ENCODE measurements at regions not wholly inside any gene's neighbourhood (a gene's known extent, or its start where the extent isn't known, plus 50 kb on each side); places are given as distances from the start of the nearest gene placed in this dataset.

DNA sequence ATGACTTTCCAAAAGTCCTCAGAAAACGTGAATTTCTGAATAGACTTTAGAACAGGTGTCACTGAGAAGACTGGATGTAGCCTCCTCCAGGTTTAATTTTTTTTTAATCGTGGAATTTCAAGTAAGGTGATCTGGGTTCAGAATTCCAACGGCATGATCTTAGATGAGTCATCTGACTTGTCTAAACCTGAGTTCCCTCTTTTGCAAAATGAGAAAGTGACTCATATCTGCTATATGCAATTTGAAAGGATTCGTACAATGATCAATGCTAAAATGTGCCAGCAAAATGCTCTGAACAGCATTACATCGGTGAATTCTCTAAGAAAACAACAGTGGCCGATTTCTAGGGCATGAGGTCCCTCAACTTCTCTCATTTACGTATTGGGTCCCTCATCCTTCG, 69.1 kb upstream of the ZNF516 start:
- TF ChIP-seq, protein P1, sequence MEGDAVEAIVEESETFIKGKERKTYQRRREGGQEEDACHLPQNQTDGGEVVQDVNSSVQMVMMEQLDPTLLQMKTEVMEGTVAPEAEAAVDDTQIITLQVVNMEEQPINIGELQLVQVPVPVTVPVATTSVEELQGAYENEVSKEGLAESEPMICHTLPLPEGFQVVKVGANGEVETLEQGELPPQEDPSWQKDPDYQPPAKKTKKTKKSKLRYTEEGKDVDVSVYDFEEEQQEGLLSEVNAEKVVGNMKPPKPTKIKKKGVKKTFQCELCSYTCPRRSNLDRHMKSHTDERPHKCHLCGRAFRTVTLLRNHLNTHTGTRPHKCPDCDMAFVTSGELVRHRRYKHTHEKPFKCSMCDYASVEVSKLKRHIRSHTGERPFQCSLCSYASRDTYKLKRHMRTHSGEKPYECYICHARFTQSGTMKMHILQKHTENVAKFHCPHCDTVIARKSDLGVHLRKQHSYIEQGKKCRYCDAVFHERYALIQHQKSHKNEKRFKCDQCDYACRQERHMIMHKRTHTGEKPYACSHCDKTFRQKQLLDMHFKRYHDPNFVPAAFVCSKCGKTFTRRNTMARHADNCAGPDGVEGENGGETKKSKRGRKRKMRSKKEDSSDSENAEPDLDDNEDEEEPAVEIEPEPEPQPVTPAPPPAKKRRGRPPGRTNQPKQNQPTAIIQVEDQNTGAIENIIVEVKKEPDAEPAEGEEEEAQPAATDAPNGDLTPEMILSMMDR (IDR thresholded peaks at IDR 0.05; ENCODE audit: control insufficient read depth, extremely low read depth, insufficient read depth) = no peak
- DNase-seq (ENCODE audit: low read depth) = no peak
- no peak overlapping the region for H3K4me3 ChIP-seq (ENCODE audit: low read depth, low read length)

DNA sequence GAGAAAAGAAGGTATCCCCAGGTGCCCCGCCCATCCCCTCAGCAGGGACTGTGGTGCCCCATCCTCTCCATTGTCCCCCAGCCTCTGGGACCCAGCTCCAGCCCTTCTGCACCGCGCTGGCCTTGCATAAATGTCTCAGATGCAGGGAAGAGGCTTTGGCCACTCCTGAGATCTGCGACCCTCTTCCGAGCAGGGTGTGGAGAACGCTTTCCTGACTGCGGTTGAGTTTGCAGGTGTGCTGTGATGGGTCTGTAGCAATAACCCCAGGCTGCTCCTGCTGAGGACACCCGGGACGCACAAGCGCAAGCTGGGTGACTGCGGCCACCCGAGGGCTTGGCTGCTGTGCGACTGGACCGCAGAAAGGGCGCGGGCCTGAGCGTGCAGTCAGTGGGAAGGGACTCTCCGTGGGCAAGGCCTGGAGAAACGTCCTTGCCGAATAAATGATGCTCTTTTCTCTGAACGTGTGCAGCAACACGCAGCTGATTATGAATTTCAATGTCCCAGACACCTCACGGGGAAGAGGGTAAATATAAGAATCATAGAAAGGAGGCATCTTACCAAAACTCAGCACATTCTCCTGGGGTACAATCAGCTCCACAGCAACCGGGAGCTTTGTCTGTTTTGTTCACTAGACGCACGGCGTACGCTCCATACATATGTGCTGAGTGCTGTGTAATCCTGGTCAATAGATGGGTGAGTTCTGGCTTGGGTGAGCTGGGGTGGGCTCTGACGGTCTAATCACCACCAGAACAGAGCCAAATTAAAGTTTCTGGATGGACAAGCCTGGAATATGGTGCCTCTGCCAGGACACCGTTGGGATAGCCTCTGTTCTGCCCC, 67.5 kb upstream of the ZNF516 start:
- no peak for DNase-seq (ENCODE audit: low read depth)
- TF ChIP-seq, protein P1 (IDR thresholded peaks at IDR 0.05; ENCODE audit: control insufficient read depth, extremely low read depth, insufficient read depth) = no peak
- no peak overlapping the region for H3K4me3 ChIP-seq (ENCODE audit: low read depth, low read length)

DNA sequence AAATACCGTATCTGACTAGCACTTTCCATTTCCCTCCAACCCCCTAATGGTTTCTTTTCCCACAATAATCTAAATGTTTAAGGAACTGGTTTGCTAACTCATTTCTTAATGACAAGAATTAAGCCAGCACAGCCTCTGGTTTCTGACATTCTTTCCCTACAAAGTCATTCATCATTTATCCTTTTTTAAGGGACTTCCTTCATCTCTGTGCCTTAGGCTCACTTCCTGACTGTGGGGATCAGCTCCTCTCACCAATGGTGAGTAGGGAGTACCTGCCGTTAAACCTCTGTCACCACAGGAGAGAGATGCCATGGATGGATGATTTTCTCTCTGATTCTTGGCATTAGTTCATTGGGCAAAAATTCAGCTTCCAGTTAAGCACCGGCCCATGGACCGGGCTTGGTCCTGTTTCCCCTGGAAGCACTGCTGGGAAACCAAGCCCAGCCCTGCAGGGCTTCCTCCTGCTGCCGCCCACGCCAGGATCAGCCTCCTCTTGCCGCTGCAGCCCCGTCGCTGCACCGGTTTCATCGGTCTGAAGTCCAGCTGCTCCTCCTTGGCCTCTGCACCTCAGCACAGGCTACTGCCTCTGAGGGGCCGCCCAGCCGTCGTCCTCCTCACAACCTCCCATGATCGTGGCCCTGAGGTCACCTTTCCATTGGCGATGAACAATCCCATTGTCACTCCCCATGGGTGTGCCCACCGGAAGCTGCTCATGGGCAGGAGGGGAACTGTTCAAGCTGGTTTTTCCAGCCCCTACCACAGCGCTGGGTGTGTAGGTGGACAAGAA, 64.0 kb upstream of the ZNF516 start:
- TF ChIP-seq, protein P1 (IDR thresholded peaks at IDR 0.05; ENCODE audit: control insufficient read depth, extremely low read depth, insufficient read depth) = no peak
- DNase-seq (ENCODE audit: low read depth) = no peak
- no peak overlapping the region for H3K4me3 ChIP-seq (ENCODE audit: low read depth, low read length)

DNA sequence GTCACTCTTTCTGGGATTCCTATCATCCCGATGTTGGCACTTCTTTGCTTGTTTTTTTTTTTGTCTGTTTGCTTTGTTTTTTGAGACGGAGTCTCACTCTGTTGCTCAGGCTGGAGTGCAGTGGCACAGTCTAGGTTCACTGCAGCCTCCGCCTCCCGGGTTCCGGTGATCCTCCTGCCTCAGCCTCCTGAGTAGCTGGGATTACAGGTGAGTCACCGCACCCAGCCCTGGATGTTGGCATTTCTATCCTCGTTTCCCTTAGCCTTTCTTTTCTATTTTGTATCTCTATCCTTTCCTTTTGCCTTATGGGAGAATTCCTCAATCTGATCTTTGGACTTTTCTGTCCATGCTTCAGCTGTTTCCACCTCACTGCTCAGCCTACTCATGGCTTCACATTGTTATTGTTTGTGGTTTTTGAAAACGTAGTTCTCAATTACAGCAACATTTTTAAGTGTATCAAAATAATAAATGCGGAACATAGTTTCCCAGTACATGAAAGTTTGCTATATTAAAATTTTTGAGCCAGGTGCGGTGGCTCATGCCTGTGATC, 62.1 kb upstream of the ZNF516 start:
- no peak for DNase-seq (ENCODE audit: low read depth)
- TF ChIP-seq, protein P1 (IDR thresholded peaks at IDR 0.05; ENCODE audit: control insufficient read depth, extremely low read depth, insufficient read depth) = no peak

DNA sequence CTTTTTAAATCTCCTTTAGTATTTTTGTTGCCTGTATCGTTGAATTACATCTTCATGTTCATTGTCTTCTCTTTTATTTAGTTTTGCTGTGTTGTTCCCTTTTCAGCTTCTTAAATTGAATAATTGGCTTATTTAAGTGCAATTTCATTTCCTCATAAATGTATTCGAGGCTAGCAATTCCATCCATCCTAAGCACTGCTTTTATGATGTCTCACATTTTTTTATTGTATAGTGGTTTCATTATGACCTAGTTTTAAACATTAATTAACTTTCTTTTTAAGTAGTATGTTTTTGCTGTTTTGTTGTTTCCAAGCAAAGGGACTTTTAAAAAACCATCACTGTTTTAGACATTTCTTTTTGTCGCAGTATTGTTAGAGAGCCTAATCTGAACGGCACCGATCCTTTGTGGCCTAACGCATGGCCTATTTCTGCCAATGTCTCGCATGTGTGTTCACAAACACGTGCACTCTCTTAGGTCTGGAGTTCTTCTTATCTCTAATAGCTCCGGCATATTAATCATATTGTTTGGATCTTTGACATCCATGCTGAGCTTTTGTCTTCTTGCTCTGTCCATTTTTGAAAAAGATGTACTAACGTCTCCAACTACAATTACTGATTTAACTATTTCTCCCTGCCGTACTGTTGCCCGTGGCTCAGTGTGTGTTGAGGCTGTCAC, 59.6 kb upstream of the ZNF516 start:
- TF ChIP-seq, protein P1 (IDR thresholded peaks at IDR 0.05; ENCODE audit: control insufficient read depth, extremely low read depth, insufficient read depth) = no peak
- no peak for DNase-seq (ENCODE audit: low read depth)
- no peak overlapping the region for H3K4me3 ChIP-seq (ENCODE audit: low read depth, low read length)

More for the DNA sequence above, 62.1 kb upstream of the ZNF516 start:
- H3K4me3 ChIP-seq (ENCODE audit: low read depth, low read length) = no peak overlapping the region

DNA sequence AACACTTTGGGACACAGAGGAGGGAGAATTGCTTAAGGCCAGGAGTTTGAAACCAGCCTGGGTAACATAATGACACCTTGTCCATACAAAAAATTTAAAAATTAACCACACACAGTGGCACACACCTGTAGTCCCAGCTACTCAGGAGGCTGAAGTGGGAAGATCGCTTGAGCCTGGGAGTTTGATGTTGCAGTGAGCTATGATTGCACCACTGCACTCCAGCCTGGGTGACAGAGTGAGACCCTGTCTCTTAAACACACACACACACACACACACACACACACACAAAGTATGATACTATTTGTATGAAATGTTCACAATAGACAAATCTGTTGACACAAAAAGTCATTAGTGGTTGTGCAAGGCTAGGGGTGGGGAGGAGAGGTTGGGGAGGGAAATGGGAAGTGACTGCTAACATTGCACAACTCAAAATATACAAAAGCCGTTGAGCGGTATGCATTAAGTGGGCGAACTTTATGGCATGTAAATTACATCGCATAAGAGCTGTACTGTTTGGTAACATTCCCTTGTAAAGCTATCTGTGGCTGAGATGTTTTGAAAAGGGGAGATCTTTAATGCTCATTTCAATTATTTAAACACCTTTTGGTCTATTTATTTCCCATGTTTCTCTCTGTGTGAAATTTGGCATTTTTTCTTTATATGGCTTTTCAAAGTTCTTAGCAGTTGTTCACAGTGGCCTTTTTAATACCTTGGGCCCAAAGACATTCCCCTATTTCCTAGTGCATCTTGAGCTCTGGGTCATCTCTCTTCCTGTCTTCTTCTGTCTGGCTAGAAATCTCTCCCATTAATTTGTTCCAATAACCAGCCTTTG, 58.9 kb upstream of the ZNF516 start:
- H3K4me3 ChIP-seq (ENCODE audit: low read depth, low read length) = no peak overlapping the region
- TF ChIP-seq, protein P1 (IDR thresholded peaks at IDR 0.05; ENCODE audit: control insufficient read depth, extremely low read depth, insufficient read depth) = no peak
- DNase-seq (ENCODE audit: low read depth) = no peak

Data from LNCaP clone FGC (cell line).